Pancreas (tissue), 10 donors: ENCODE measurements at regions not wholly inside any gene's neighbourhood (a gene's known extent, or its start where the extent isn't known, plus 50 kb on each side); places are given as distances from the start of the nearest gene placed in this dataset.

Experiments
- ATAC-seq, 4 donors: fragments of 200-7000 bp; cut with Tn5 transposase; one replicate each; pipeline versions ENCODE4 v1.8.0 to v1.9.1; 2020; ENCODE audit warnings: mild to moderate bottlenecking in 4 of 4, moderate library complexity in 4 of 4
- DNase-seq, 6 donors: peaks; one replicate each; pipeline ENCODE4 v3.0.0-alpha.2; 2020
- FAIRE-seq: peaks from 2 replicates; lab custom pipeline; 2012; peaks lifted over from hg19 to GRCh38; lab: Jason Lieb, UNC
- H3K27ac ChIP-seq, 4 donors: fragments of 200-600 bp; sonication (generic); 1 replicate in 3 of 4; 2 replicates in 1 of 4; pipeline versions ENCODE4 v1.5.0 to v1.8.0; 2020
- H3K27me3 ChIP-seq, 4 donors: fragments of 200-600 bp; one replicate each; pipeline ENCODE4 v1.8.0; 2021
- H3K36me3 ChIP-seq, 3 donors: fragments of 200-600 bp; sonication (generic) in 1 of 3; one replicate each; pipeline versions ENCODE4 v1.5.0 to v1.8.0; 2020 to 2021
- H3K4me1 ChIP-seq, 3 donors: fragments of 200-600 bp; one replicate each; pipeline ENCODE4 v1.8.0; 2021
- H3K4me3 ChIP-seq, 4 donors: fragments of 200-600 bp; sonication (generic) in 2 of 4; one replicate each; pipeline versions ENCODE4 v1.5.0 to v1.8.0; 2020 to 2021
- H3K9me3 ChIP-seq, 4 donors: fragments of 200-600 bp; one replicate each; pipeline ENCODE4 v1.8.0; 2021
- WGBS, 2 donors: extraction: QIAGEN DNeasy Blood & Tissue Kit; methylation state at CpG; one replicate each; pipeline ENCODE4 v1.1.7; 2013; 5-methylcytosine and 5-hydroxymethylcytosine counted together
- intact Hi-C, 3 donors: fragments of 100-400 bp; cut with DNase I; formaldehyde crosslinking; loops; one replicate each; pipeline versions ENCODE4 v1.11.1 to v1.14.2; 2022
- TF ChIP-seq, protein P1 (sequence below), 4 donors: fragments of 200-600 bp; sonication (generic) in 3 of 4; IDR thresholded peaks; one replicate each; pipeline versions ENCODE4 v1.5.0 to v1.8.0; 2021; ENCODE audit warnings: antibody characterized with exemption in 4 of 4
- donor health status: healthy with polysubstance abuse.
- donor health status: DM: no; HTN: no; CAD: no; lungs with moderate emphysema.
- donor health status: DM: no; HTN: no; CAD: no.
- donor health status: control.
- donor health status: control.
- donor health status: Bipolar disorder and iron deficiency.
- donor health status: DM: yes; HTN: yes; CAD: no.
- donor health status: DM: no; HTN: no; CAD: no.
- donor health status: DM: no; HTN: no; CAD: no.
- donor health status: DM: yes; HTN: yes; CAD: no.

- Histone ChIP-seq H3K4me3 (no peak overlapping the region), H3K4me1 (no peaks in the 10 kb centered on the region), H3K9me3 (no peaks in the 10 kb centered on the region), H3K36me3 (no peaks in the 10 kb centered on the region), H3K27me3 (no peaks in the 10 kb centered on the region), H3K27ac (no peak overlapping the region)
- DNase-seq (no peak), ATAC-seq (no peak), FAIRE-seq (no peak)
- WGBS, 2 donors = 86 to 91% methylated on average over 7 of the region's 7 CpGs
- TF ChIP-seq, protein P1, sequence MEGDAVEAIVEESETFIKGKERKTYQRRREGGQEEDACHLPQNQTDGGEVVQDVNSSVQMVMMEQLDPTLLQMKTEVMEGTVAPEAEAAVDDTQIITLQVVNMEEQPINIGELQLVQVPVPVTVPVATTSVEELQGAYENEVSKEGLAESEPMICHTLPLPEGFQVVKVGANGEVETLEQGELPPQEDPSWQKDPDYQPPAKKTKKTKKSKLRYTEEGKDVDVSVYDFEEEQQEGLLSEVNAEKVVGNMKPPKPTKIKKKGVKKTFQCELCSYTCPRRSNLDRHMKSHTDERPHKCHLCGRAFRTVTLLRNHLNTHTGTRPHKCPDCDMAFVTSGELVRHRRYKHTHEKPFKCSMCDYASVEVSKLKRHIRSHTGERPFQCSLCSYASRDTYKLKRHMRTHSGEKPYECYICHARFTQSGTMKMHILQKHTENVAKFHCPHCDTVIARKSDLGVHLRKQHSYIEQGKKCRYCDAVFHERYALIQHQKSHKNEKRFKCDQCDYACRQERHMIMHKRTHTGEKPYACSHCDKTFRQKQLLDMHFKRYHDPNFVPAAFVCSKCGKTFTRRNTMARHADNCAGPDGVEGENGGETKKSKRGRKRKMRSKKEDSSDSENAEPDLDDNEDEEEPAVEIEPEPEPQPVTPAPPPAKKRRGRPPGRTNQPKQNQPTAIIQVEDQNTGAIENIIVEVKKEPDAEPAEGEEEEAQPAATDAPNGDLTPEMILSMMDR (IDR thresholded peaks at IDR 0.05) = no peak
- intact Hi-C loops = no loop called here
These were observed 73.9 kb upstream of the PCSK1 start for GRCh38 chr5:96506866-96507527.

DNA sequence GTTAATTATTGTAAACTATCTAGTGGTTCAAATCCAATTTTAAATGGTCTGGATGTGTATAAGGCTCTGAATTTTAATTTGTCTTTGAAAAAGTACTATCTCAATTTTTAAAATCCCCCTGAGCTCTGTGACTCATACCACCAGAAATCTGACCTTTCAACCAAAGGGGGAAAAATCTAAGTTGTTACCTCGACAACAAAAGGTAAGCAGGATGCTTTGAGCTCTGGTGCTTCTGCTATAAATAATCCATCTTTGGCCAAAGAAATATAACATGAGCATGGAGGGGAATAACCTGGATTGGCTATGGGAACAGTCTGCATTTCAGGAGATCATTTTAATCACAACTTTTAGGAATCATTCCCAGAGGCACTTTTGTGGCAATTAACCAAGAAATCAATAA, 76.3 kb upstream of the PCSK1 start:
- H3K4me3 ChIP-seq = no peak overlapping the region
- 0% methylated on average over 1 of the region's 1 CpG for WGBS, 2 donors
- TF ChIP-seq, protein P1 (IDR thresholded peaks at IDR 0.05) = no peak
- H3K4me1 ChIP-seq = no peaks in the 10 kb centered on the region
- H3K27me3 ChIP-seq = no peaks in the 10 kb centered on the region
- FAIRE-seq = no peak
- H3K36me3 ChIP-seq = no peaks in the 10 kb centered on the region
- intact Hi-C loops = no loop called here
- ATAC-seq = no peak
- no peak overlapping the region for H3K27ac ChIP-seq
- no peak for DNase-seq
- no peaks in the 10 kb centered on the region for H3K9me3 ChIP-seq

GRCh38 chr5:96509721-96510350, 76.8 kb upstream of the PCSK1 start:
- Histone ChIP-seq H3K27ac (no peak overlapping the region), H3K36me3 (no peaks in the 10 kb centered on the region), H3K27me3 (no peaks in the 10 kb centered on the region), H3K4me3 (no peak overlapping the region), H3K9me3 (no peaks in the 10 kb centered on the region), H3K4me1 (no peaks in the 10 kb centered on the region)
- 52 to 55% methylated on average over 5 of the region's 5 CpGs for WGBS, 2 donors
- intact Hi-C loops = no loop called here
- TF ChIP-seq, protein P1 (IDR thresholded peaks at IDR 0.05) = no peak
- FAIRE-seq = no peak
- DNase-seq = no peak
- ATAC-seq = peak in 1 of 4 donors; percentile 74

DNA sequence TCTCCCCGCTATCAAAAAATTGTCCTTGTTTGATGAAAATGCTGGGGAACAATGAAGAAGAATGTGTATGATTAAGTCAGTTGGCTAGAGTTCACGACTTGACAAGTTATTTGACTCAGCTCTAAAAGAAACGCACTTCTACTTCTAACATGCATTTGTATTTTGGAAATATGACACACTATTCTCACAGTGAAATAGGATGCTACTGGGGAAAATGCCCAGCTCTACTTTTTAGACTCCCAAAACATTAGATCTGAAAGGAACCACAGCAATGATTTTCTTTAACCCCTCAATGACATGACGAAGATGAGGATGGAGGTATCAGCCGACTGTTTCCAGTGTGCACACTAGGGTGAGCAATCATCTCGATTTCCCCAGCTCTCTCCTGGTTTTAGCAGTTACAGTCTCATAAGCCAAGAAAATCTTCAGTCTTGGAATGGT, 83.6 kb upstream of the PCSK1 start:
- no peaks in the 10 kb centered on the region for H3K4me1 ChIP-seq
- TF ChIP-seq, protein P1 (IDR thresholded peaks at IDR 0.05) = no peak
- H3K27me3 ChIP-seq = no peaks in the 10 kb centered on the region
- FAIRE-seq (no peak), ATAC-seq (no peak), DNase-seq (no peak)
- H3K9me3 ChIP-seq = no peaks in the 10 kb centered on the region
- WGBS, 2 donors = 79 to 82% methylated on average over 6 of the region's 6 CpGs
- no peak overlapping the region for H3K4me3 ChIP-seq
- intact Hi-C loops = no loop called here
- H3K27ac ChIP-seq = no peak overlapping the region
- no peaks in the 10 kb centered on the region for H3K36me3 ChIP-seq

DNA sequence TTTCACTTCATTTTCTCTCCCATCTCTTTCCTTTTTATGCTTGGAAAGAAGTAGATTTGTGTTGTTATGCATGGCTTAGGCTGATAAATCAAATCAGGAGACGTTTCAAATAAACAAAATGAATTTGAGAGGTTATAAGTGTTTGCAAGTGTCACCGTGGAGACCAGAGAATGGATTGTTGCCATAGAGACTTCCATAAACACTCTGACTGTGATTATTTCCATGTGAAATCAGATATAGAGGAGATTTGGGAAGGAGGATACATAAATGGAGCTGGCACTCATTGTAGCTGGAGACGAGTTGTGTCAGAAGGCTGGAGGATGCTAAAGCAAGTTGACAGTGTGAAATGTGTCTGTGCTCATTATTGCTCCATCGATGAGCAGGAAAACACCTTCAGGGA, 84.2 kb upstream of the PCSK1 start:
- Histone ChIP-seq H3K27me3 (no peaks in the 10 kb centered on the region), H3K4me1 (no peaks in the 10 kb centered on the region), H3K27ac (no peak overlapping the region), H3K9me3 (no peaks in the 10 kb centered on the region), H3K4me3 (no peak overlapping the region), H3K36me3 (no peaks in the 10 kb centered on the region)
- ATAC-seq (peak in 2 of 4 donors; percentile 28 to 35), DNase-seq (no peak), FAIRE-seq (no peak)
- intact Hi-C loops = no loop called here
- WGBS, 2 donors = 49 to 54% methylated on average over 4 of the region's 4 CpGs
- TF ChIP-seq, protein P1 (IDR thresholded peaks at IDR 0.05) = no peak
